Keratinocyte (primary cell): ENCODE measurements at regions not wholly inside any gene's neighbourhood (a gene's known extent, or its start where the extent isn't known, plus 50 kb on each side); places are given as distances from the start of the nearest gene placed in this dataset.

ENCODE experiments used
- DNase-seq: peaks from one replicate; pipeline ENCODE4 v3.0.0-alpha.2; 2011; ENCODE audit warnings: low read depth, missing footprints, low spot score
- FAIRE-seq: peaks from 2 replicates; lab custom pipeline; 2011; peaks lifted over from hg19 to GRCh38; lab: Jason Lieb, UNC
- H2AFZ ChIP-seq: 2 replicates; pipeline ENCODE4 v1.6.0; 2012; ENCODE audit warnings: low read length, control low read depth, inconsistent platforms; ENCODE audit not compliant: control insufficient read depth
- H3K27ac ChIP-seq: 2 replicates; pipeline ENCODE4 v1.5.1; 2011; ENCODE audit warnings: low read length; ENCODE audit not compliant: control insufficient read depth, insufficient read depth
- H3K27me3 ChIP-seq: 3 replicates; pipeline ENCODE4 v1.6.0; 2011; ENCODE audit warnings: low read length; ENCODE audit not compliant: control insufficient read depth, insufficient read depth; ENCODE audit errors: extremely low read depth
- H3K36me3 ChIP-seq, 2 experiments: 2 replicates in 1 of 2; 3 replicates in 1 of 2; pipeline ENCODE4 v1.5.1; 2011; ENCODE audit warnings: low read length in 2 of 2, mild to moderate bottlenecking in 1 of 2; ENCODE audit not compliant: control insufficient read depth in 2 of 2, insufficient read depth in 2 of 2; ENCODE audit errors: extremely low read depth in 1 of 2
- H3K4me1 ChIP-seq: 3 replicates; pipeline ENCODE4 v1.5.1; 2011; ENCODE audit warnings: low read length; ENCODE audit not compliant: control insufficient read depth, insufficient read depth; ENCODE audit errors: extremely low read depth
- H3K4me2 ChIP-seq: 3 replicates; pipeline ENCODE4 v1.6.0; 2011; ENCODE audit warnings: low read depth, low read length; ENCODE audit not compliant: control insufficient read depth, insufficient read depth; ENCODE audit errors: extremely low read depth
- H3K4me3 ChIP-seq, 3 experiments: fragments of 200-600 bp in 1 of 3; sonication (generic) in 1 of 3; 2 replicates in 2 of 3; 3 replicates in 1 of 3; pipeline ENCODE4 v1.5.1; 2011 to 2016; ENCODE audit warnings: low read length in 3 of 3, mild to moderate bottlenecking in 3 of 3, control low read depth in 2 of 3, inconsistent platforms in 1 of 3, low read depth in 1 of 3, mixed read lengths in 1 of 3, mixed run types in 1 of 3, moderate library complexity in 1 of 3; ENCODE audit not compliant: control insufficient read depth in 2 of 3, insufficient read depth in 2 of 3; ENCODE audit errors: extremely low read depth in 1 of 3
- H3K79me2 ChIP-seq: 2 replicates; pipeline ENCODE4 v1.6.0; 2012; ENCODE audit warnings: low read length; ENCODE audit not compliant: control insufficient read depth, insufficient read depth
- H3K9ac ChIP-seq: 3 replicates; pipeline ENCODE4 v1.6.0; 2011; ENCODE audit warnings: low read length; ENCODE audit not compliant: control insufficient read depth, insufficient read depth; ENCODE audit errors: extremely low read depth
- H3K9me1 ChIP-seq: 3 replicates; pipeline ENCODE4 v1.6.0; 2011; ENCODE audit warnings: low read length; ENCODE audit not compliant: control insufficient read depth, insufficient read depth; ENCODE audit errors: extremely low read depth
- H3K9me3 ChIP-seq: 2 replicates; pipeline ENCODE4 v1.5.1; 2012; ENCODE audit warnings: low read depth, low read length; ENCODE audit not compliant: control insufficient read depth
- H4K20me1 ChIP-seq: 3 replicates; pipeline ENCODE4 v1.6.0; 2011; ENCODE audit warnings: low read length; ENCODE audit not compliant: control insufficient read depth, insufficient read depth; ENCODE audit errors: extremely low read depth
- EZH2 ChIP-seq: IDR thresholded peaks from one replicate; pipeline ENCODE4 v1.6.1; 2012; ENCODE audit warnings: inconsistent platforms, mild to moderate bottlenecking, low read length, moderate library complexity
- dilution Hi-C: fragments of 300-500 bp; cut with MboI; formaldehyde crosslinking; loops from one replicate; pipeline ENCODE4 v1.7.0; 2020; ENCODE audit warnings: low sequenced_read_pairs; ENCODE audit not compliant: extremely low pct_ligation_motif_present
- TF ChIP-seq, protein P1 (sequence below), 3 experiments: IDR thresholded peaks in 1 of 3; conservative IDR thresholded peaks in 1 of 3; optimal IDR thresholded peaks in 1 of 3; 2 replicates in 2 of 3; 3 replicates in 1 of 3; pipeline versions ENCODE3 to v1.5.1; 2011; ENCODE audit warnings: low read length in 3 of 3, mild to moderate bottlenecking in 3 of 3, moderate library complexity in 2 of 3, control low read depth in 1 of 3, inconsistent platforms in 1 of 3; ENCODE audit not compliant: insufficient read depth in 2 of 3; ENCODE audit errors: extremely low read depth in 1 of 3

DNA sequence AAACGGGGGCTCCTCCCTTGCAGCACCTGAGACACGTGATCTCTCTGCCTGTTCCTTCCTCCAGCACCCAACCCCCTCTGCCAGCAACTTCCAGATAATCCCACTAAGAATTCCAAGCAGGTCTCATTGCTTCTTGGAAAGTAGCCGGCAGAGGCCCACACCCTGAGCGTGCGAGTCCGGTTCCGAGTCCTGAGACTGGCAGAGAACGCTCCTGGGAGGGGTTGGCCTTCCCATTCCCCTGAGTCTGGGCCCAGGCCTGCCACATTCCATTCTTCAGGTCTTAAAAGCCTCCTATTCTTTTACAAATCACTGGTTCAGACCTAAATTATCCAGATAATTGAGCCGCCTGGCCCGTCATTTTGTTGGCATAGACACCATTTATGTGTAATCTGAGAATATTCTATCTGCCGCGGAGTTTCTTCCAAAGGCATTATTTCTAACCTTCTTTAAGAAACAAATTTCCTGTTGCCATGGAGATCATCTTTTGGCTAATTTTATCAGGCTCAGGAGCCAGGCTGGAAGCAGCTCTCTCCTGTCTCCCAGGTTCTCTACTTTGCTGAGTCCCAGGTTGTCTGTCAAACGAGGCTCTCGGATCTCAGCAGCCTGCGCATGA, 165.4 kb downstream of the MYCN start:
- Histone ChIP-seq H3K27me3 (no peaks in the 10 kb centered on the region), H3K9me3 (no peaks in the 10 kb centered on the region), H3K9me1 (no peaks in the 10 kb centered on the region), H2AFZ (peak overlapping the region; percentile 24), H3K36me3 (no peaks in the 10 kb centered on the region), H4K20me1 (no peaks in the 10 kb centered on the region), H3K79me2 (no peaks in the 10 kb centered on the region), H3K4me3 (no peak overlapping the region), H3K4me1 (no peaks in the 10 kb centered on the region), H3K4me2 (no peak overlapping the region), H3K27ac (no peak overlapping the region), H3K9ac (no peak overlapping the region)
- DNase-seq (no peak), FAIRE-seq (no peak)
- dilution Hi-C loops = no loop called here
- TF ChIP-seq, protein P1, sequence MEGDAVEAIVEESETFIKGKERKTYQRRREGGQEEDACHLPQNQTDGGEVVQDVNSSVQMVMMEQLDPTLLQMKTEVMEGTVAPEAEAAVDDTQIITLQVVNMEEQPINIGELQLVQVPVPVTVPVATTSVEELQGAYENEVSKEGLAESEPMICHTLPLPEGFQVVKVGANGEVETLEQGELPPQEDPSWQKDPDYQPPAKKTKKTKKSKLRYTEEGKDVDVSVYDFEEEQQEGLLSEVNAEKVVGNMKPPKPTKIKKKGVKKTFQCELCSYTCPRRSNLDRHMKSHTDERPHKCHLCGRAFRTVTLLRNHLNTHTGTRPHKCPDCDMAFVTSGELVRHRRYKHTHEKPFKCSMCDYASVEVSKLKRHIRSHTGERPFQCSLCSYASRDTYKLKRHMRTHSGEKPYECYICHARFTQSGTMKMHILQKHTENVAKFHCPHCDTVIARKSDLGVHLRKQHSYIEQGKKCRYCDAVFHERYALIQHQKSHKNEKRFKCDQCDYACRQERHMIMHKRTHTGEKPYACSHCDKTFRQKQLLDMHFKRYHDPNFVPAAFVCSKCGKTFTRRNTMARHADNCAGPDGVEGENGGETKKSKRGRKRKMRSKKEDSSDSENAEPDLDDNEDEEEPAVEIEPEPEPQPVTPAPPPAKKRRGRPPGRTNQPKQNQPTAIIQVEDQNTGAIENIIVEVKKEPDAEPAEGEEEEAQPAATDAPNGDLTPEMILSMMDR (optimal IDR thresholded peaks at IDR 0.05 in 1 of 3, IDR thresholded peaks at IDR 0.05 in 1 of 3, conservative IDR thresholded peaks at IDR 0.05 in 1 of 3; ENCODE audit: extremely low read depth in 1 of 3, insufficient read depth in 2 of 3, low read length in 3 of 3) = no peak
- no peak for TF ChIP-seq EZH2

DNA sequence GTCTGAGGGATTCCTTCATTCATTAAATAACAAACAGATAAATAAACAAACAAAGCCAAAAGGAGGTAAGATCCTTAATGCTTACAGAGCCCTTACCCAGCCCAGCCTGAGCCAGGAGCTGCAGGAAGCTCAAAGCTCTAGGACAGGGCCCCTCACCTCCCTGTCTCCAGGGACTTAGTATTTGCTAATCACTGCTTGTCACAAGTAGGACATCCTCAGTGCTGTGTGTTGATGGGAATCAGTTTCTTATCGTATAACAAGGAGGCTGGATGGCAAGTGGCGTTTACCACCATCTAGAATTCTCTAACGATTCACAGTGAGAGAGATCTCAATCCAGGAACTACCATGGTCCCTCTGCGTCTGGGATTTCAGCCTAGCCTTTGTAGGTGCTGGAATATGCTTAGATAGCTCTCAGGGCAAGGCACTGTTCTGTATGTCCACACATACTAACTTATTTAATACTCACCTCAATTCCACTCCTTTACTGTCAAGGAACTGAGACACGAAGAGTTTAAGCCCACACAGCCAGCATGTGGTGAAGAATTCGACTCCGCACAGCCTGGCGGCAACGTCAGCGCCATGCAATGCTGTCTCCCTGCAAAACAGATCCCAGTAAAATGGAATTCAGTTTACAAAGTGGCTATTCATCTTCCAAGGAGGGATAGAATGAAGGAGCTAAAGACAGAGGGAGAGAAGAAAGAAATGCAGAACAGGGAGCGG, 164.8 kb downstream of the MYCN start:
- Histone ChIP-seq H3K9me1 (no peaks in the 10 kb centered on the region), H3K79me2 (no peaks in the 10 kb centered on the region), H3K4me1 (no peaks in the 10 kb centered on the region), H3K27ac (no peak overlapping the region), H3K27me3 (no peaks in the 10 kb centered on the region), H3K9me3 (no peaks in the 10 kb centered on the region), H4K20me1 (no peaks in the 10 kb centered on the region), H3K36me3 (no peaks in the 10 kb centered on the region), H2AFZ (peak overlapping the region; percentile 24), H3K9ac (no peak overlapping the region), H3K4me2 (no peak overlapping the region), H3K4me3 (no peak overlapping the region)
- no peak for FAIRE-seq
- TF ChIP-seq, protein P1 (optimal IDR thresholded peaks at IDR 0.05 in 1 of 3, IDR thresholded peaks at IDR 0.05 in 1 of 3, conservative IDR thresholded peaks at IDR 0.05 in 1 of 3; ENCODE audit: extremely low read depth in 1 of 3, insufficient read depth in 2 of 3, low read length in 3 of 3) = no peak
- TF ChIP-seq EZH2 = no peak
- DNase-seq = no peak
- dilution Hi-C loops = no loop called here
